HG03342 (cell line): ENCODE measurements at regions not wholly inside any gene's neighbourhood (a gene's known extent, or its start where the extent isn't known, plus 50 kb on each side); places are given as distances from the start of the nearest gene placed in this dataset.
A peak's percentile ranks its signal among the peaks of the same experiment; 100 is the strongest.

ENCODE experiments used
- ATAC-seq: cut with Tn5 transposase; IDR thresholded peaks from one replicate; pipeline ENCODE4 v1.9.1; 2021; ENCODE audit warnings: mild to moderate bottlenecking, moderate library complexity; ENCODE audit not compliant: unreplicated experiment

DNA sequence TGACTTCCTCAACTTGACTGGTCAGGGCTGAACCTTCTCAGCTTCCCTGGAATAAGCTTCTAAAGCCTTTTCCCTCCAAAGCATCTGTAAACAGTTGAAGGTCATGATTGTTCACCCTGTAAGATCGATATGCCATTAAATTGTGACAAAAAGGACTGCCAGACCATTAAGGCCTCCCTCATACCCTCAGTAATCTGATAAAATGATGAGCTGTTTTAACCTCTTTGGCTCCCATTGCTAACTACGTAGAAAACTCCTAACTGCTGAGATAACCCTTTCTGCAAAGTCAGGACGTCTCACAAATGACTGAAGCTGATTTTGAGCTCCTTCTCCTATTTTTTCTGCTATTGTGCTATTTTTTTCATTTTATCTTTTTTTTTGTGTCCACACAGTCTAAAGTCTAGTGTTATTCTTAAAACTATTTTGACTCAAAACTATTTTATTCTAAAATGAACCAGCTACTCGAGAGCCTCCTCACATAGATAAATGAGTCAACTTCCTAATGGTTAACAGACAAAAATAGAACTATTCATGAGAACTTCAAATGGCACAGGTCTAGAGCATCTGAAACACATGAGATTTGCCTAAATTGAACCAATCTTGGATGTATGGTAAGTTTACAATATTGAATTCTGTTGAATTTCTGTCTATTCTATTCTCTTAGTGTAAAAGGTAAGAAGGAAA, 395.6 kb upstream of the TLE4 start:
- ATAC-seq, result no peak

DNA sequence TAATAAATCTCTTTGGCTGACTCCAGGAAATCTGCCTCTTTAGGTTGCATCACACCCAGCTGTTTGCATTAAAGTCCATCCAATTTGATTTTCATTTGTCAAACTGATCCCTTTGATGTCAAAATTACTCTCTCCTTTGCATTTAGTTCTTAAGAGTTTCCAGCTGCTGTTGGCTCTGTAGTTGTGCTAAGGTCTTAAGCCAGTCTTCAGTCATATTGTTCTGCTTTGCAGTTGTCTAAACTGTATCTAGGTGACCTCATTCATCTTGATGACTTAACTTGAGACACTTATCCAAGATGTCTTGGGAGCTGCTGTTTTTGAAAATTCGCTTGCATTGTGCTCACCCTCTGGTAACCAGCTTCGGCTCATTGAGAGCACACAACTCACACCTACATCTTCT, 386.9 kb upstream of the TLE4 start:
- no peak for ATAC-seq

DNA sequence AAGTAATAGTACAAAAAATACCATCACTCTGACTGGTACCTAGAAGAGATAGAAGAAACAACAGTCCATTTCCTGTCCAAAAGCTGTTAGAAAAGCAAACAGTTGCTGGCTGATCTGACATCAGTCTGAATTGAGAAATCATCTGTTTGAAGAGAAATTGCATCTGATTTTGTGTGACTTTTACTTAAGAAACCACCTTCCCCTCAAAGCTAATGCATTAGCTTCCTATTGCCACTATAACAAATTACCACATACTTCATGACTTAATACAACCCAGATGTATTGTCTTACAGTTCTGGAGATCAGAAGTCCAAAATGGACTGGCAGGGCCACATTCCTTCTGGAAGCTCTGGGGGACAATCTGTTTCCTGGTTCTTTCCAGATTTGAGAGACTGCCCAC, 385.9 kb upstream of the TLE4 start:
- ATAC-seq, result no peak

DNA sequence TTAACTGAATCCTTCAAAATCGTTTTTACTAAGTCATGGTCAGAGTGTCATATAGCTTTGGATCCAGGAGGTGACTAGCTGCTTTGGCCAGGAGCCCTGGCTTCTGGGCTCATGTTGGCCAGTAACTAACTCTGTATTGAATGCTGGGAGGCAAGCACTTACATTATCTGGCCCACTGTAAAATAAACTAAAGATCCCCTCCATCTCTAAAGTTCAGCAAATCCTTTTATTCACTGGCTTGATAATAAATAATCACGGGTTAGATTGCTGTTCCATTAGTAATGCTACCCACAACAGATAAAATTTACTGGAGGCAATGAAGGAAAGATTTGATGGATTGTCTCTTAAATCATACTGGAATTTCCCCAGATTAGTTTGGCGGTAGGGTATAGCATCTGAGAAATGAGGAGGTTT, 382.2 kb upstream of the TLE4 start:
- no peak for ATAC-seq

DNA sequence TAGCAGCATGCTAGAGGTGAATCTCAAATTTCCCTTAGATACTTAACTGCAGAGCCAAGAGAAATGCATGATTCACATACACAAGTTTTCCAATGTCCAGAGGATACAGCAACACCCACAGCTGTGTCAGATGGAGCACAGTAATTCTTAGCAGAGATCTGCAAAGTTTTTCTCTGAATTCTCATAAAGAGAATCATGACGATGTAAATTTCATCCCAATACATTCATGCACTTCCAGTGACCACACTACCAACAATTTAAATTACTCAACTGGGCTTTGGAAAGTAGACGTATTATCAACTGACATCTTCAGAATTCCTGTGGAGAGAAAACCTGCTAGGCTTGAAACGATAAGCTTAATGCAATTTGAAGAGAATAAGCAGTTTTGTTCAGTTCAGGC, 378.8 kb upstream of the TLE4 start:
- no peak for ATAC-seq

- ATAC-seq, result no peak
Measured at GRCh38 chr9:79193501-79194223, 378.1 kb upstream of the TLE4 start.

- no peak for ATAC-seq
Measured at GRCh38 chr9:79195879-79196278, 375.9 kb upstream of the TLE4 start.

- ATAC-seq, result no peak
Measured at GRCh38 chr9:79196606-79197005, 375.2 kb upstream of the TLE4 start.

DNA sequence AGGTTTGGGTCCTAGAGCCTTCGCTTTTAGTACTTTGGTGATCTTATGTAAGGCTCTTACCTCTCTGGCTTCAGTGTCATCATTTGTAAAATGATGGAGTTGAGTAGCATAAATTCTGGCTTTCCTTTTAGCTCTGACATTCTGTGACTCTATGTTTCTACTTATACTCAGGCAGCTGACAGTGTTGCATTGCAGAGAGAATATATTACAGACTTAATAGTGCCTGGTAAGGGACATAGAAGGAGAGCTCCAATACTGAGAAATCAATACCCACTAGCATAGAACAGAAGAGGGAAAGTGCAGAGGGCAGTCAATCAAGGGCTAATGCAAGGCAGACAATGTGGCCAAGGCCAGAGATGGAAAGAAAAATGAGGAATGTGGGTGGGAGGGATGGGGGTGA, 371.4 kb upstream of the TLE4 start:
- ATAC-seq, result no peak

- no peak for ATAC-seq
Measured at GRCh38 chr9:79201636-79202035, 370.1 kb upstream of the TLE4 start.

- ATAC-seq, result no peak
Measured at GRCh38 chr9:79208791-79209396, 362.9 kb upstream of the TLE4 start.

DNA sequence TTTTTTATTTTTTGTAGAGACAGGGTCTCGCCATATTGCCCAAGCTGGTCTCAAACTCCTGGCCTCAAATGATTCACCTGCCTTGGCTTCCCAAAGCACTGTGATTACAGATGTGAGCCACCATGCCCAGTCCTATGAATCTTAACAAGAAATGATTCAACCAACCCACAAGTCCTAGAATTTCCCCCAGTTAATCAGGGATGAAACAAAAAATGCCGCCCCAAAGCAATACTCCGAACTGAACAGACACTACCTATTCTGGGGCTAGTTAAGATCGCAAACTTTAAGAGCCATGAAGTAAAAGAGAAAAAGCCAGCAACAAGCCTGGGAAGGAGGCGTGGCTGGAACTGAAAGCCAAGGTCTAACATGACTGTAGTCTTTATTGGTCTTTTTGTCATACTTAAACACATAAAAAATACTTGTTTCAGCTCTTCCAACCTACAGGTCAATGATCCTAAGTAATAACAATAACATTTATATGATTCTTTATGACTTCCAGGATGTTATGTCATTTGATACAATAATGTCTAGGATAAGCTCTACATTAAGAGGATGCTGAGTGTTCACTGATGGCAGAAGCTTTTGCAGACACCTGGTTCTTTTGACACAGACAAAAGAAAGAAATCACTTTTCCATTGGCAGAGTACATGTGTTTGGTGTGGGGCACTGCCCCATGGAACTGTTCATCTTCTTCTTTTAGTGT, 361.1 kb upstream of the TLE4 start:
- no peak for ATAC-seq

- ATAC-seq, result no peak
Measured at GRCh38 chr9:79213417-79214125, 358.2 kb upstream of the TLE4 start.

- ATAC-seq, result no peak
Measured at GRCh38 chr9:79215821-79216220, 355.9 kb upstream of the TLE4 start.

GRCh38 chr9:79220251-79220650, 351.5 kb upstream of the TLE4 start:
- no peak for ATAC-seq

GRCh38 chr9:79220666-79221065, 351.1 kb upstream of the TLE4 start:
- ATAC-seq, result no peak

- ATAC-seq, result no peak
Measured at GRCh38 chr9:79221084-79221483, 350.7 kb upstream of the TLE4 start.

GRCh38 chr9:79222483-79222882, 349.3 kb upstream of the TLE4 start:
- no peak for ATAC-seq

DNA sequence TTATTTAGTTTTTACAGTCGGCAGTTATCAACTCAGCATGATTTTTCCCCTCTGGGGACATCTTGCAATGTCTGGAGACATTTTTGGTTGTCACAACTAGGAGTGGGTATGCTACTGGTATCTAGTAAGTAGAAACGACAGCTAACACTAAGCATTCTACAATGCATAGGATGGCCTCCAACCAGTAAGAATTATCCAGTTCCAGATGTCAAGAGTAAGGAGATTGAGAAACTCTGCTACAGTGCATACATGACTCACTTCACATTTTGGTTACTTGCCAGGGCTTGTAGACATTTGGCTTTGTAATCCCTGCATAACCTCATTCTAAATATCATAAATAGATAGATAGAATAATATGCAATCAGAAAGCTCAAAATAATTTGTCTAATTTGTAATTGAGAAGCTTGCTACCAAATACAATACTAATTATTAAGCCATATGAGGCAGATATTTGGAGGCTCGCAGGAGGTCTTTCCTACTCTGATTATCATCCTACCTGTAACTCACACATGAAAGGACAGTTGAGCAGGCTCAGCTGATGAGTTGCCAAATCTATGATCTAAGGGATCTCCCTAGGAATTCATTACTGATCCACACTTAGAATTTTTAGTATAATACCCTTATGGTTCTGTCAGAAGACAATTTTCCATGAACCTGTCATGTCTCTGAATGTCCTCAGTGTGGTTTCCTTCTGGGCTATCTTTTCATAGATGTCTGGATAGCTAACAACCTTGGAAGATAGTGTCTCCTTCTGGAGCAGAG, 346.9 kb upstream of the TLE4 start:
- ATAC-seq, result no peak

DNA sequence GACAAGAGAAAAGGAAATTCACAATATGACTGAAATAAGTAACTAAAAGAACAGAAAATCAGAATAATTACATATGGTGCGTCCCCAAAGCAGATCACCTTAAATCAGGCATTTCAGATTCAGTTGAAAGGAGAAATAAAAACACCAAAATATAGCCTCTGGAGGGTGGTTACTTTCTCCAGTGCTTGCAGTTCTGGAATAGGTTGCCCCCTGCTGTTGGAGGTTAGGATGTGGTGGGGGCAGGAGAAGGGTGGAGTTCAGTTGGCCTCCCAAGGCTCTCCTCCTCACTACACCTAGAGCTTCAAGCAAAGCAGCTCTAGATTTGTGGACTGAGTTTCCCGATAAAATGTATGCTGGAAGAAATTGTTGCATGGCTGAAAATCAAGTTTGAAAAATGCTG, 338.2 kb upstream of the TLE4 start:
- peak; percentile 89 for ATAC-seq
